ENCODE measurements at regions not wholly inside any gene's neighbourhood (a gene's known extent, or its start where the extent isn't known, plus 50 kb on each side); places are given as distances from the start of the nearest gene placed in this dataset.

DNA sequence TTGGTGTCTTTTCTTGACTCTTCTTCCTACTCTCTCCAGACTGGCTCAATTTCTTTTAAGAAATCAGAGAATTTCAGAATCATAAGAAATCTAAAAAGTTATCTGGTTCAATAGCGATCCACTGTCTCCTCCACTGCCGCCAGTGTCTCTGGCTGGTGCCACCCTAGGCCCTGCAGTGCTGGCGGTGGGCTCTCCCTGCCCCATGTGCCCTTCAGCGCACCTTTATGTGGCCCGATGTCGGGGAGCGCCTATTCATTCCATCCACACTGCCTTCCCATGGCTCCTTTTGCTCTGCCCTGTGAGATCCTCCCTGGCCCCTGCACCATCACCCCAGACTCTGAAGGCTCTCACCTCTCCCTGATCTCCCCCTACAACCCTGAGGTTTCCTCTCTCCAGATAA lies 62.8 kb downstream of the TBXT start:
- TF ChIP-seq POLR2A (IDR thresholded peaks at IDR 0.05) = no peak
- TF ChIP-seq, protein P1, sequence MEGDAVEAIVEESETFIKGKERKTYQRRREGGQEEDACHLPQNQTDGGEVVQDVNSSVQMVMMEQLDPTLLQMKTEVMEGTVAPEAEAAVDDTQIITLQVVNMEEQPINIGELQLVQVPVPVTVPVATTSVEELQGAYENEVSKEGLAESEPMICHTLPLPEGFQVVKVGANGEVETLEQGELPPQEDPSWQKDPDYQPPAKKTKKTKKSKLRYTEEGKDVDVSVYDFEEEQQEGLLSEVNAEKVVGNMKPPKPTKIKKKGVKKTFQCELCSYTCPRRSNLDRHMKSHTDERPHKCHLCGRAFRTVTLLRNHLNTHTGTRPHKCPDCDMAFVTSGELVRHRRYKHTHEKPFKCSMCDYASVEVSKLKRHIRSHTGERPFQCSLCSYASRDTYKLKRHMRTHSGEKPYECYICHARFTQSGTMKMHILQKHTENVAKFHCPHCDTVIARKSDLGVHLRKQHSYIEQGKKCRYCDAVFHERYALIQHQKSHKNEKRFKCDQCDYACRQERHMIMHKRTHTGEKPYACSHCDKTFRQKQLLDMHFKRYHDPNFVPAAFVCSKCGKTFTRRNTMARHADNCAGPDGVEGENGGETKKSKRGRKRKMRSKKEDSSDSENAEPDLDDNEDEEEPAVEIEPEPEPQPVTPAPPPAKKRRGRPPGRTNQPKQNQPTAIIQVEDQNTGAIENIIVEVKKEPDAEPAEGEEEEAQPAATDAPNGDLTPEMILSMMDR (IDR thresholded peaks at IDR 0.05) = no peak

All from prostate gland (tissue), 2 donors.